ENCODE measurements at regions not wholly inside any gene's neighbourhood (a gene's known extent, or its start where the extent isn't known, plus 50 kb on each side); places are given as distances from the start of the nearest gene placed in this dataset.
A peak's percentile ranks its signal among the peaks of the same experiment; 100 is the strongest.

- H3K4me1 ChIP-seq (ENCODE audit: control insufficient read depth, insufficient read depth, low read length): peaks cover 13% of the 10 kb centered on the region
- 0 out of 2 replicates have a peak overlapping the region, but pooled peaks have one; percentile 35 for H3K9ac ChIP-seq (ENCODE audit: low read depth, low read length)
- POLR2A ChIA-PET (ENCODE audit: unreplicated experiment): no interaction called here
- in situ Hi-C loops (cut with MboI; ENCODE audit: low sequenced_read_pairs): no loop called here
- no peak overlapping the region; the same call in 1 of the 2 replicates for H4K5ac ChIP-seq (ENCODE audit: low read depth, low read length)
- intact Hi-C loops (cut with micrococcal nuclease): no loop called here
- no peak overlapping the region for H2AFZ ChIP-seq (replicated peaks; ENCODE audit: low read length, poor library complexity)
- H3K4me3 ChIP-seq (ENCODE audit: insufficient read depth, low read depth, low read length): no peak overlapping the region
- no peak overlapping the region for H3K56ac ChIP-seq (ENCODE audit: extremely low read depth, insufficient read depth, low read length)
- peak overlapping the region; percentile 9; the same call in 1 of the 2 replicates for H3K18ac ChIP-seq (ENCODE audit: low read depth, low read length)
- H3K23ac ChIP-seq (ENCODE audit: low read depth, low read length): peak overlapping the region; percentile 49; the same call in 1 of the 2 replicates
- TF ChIP-seq RFX5 (IDR thresholded peaks at IDR 0.05; ENCODE audit: low read depth, low read length) (no peak), NFE2L2 (IDR thresholded peaks at IDR 0.05; ENCODE audit: low read depth, low read length) (peak; percentile 42; the same call in 1 of the 2 replicates)
- no CpG with 5 or more reads among the region's 2 CpGs for WGBS, 2 experiments (ENCODE audit: extremely low coverage in 2 of 2, insufficient read length in 1 of 2)
- peak overlapping the region; percentile 16 to 61; a peak in 1 of 4 replicates for H4K8ac ChIP-seq (ENCODE audit: low read depth in 2 of 2, low read length in 2 of 2)
- H3K36me3 ChIP-seq (ENCODE audit: control insufficient read depth, insufficient read depth, low read length): peaks cover 8% of the 10 kb centered on the region
- peak overlapping the region; percentile 7; the same call in 1 of the 2 replicates for H3K27ac ChIP-seq (ENCODE audit: insufficient read depth, low read length)
- H3K9me1 ChIP-seq (ENCODE audit: insufficient read depth, low read length): peaks cover 10% of the 10 kb centered on the region; the same call in 1 of the 2 replicates
- BruUV-seq (replicated peaks): no TSS peak
- CTCF ChIA-PET: no interaction called here
- H2BK15ac ChIP-seq (ENCODE audit: low read depth, low read length): peak overlapping the region; percentile 29; the same call in 2 of the 3 replicates
- H3K9me3 ChIP-seq (ENCODE audit: control insufficient read depth, insufficient read depth, low read length): no peaks in the 10 kb centered on the region
- peak overlapping the region; percentile 46 for H2BK5ac ChIP-seq (ENCODE audit: low read depth, low read length, poor library complexity, severe bottlenecking)
- H3K79me1 ChIP-seq (ENCODE audit: low read depth in 1 of 2, low read length in 2 of 2): peaks cover 0 to 4% of the 10 kb centered on the region in 2 experiments; a peak in 1 of 4 replicates
- DNase-seq: peak; percentile 52
- H2AK5ac ChIP-seq (ENCODE audit: low read depth, low read length): no peak overlapping the region; the same call in 1 of the 2 replicates
- H3K27me3 ChIP-seq (ENCODE audit: control insufficient read depth, insufficient read depth, low read length): no peaks in the 10 kb centered on the region
- dilution Hi-C loops (cut with HindIII; ENCODE audit: low sequenced_read_pairs, unreplicated experiment): no loop called here
- H3K4me2 ChIP-seq (ENCODE audit: low read depth, low read length): peak overlapping the region; percentile 27; the same call in 1 of the 2 replicates
- H2BK20ac ChIP-seq (ENCODE audit: low read depth, low read length): peak overlapping the region; percentile 32
- no peak overlapping the region for H2AK9ac ChIP-seq (replicated peaks; ENCODE audit: low read depth, low read length, poor library complexity)
- H3K14ac ChIP-seq (replicated peaks; ENCODE audit: low read depth, low read length): 0 out of 2 replicates have a peak overlapping the region, but pooled peaks have one; percentile 12
- peak overlapping the region; percentile 62 for H3K4ac ChIP-seq (ENCODE audit: low read depth, low read length)
- peak overlapping the region; percentile 55 for H2BK120ac ChIP-seq (ENCODE audit: low read depth, low read length)
- H4K20me1 ChIP-seq (ENCODE audit: insufficient read depth, low read length): no peaks in the 10 kb centered on the region
- H4K91ac ChIP-seq (ENCODE audit: insufficient read depth, low read depth, low read length): peak overlapping the region; percentile 80
- ATAC-seq (ENCODE audit: low read depth): peak; percentile 74
Observed at GRCh38 chr1:232486454-232487207, 143.3 kb downstream of the SIPA1L2 start.

All from IMR-90 (cell line).